GM19351 (cell line): ENCODE measurements at regions not wholly inside any gene's neighbourhood (a gene's known extent, or its start where the extent isn't known, plus 50 kb on each side); places are given as distances from the start of the nearest gene placed in this dataset.

ENCODE experiments used
- ATAC-seq: cut with Tn5 transposase; IDR thresholded peaks from one replicate; pipeline ENCODE4 v1.9.1; 2021; ENCODE audit warnings: mild to moderate bottlenecking, moderate library complexity; ENCODE audit not compliant: unreplicated experiment

GRCh38 chr5:66306105-66306843, 162.2 kb downstream of the SREK1 start:
- peak; percentile 63 for ATAC-seq

DNA sequence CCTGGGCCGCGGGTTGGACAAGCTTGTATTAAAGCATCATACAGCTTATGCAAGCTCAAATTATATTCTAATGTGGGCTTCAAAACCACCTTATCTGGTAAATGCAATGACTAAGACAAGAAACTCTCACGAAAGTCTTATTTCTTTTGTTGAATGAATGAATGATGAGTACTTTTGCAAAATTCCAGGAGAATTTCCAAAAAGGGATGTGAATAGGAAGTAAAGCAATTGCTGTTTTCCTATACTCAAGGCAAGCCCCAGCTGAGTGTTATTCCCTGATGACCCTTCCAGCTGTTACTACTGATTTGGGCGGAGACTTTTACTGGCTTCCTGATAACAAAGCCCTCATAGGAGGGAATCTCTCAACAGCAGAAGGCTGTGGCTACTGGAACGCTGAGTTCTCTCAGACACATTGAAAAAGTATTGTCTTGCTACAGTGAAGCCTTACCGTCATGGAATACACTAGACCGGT, 162.8 kb downstream of the SREK1 start:
- no peak for ATAC-seq

DNA sequence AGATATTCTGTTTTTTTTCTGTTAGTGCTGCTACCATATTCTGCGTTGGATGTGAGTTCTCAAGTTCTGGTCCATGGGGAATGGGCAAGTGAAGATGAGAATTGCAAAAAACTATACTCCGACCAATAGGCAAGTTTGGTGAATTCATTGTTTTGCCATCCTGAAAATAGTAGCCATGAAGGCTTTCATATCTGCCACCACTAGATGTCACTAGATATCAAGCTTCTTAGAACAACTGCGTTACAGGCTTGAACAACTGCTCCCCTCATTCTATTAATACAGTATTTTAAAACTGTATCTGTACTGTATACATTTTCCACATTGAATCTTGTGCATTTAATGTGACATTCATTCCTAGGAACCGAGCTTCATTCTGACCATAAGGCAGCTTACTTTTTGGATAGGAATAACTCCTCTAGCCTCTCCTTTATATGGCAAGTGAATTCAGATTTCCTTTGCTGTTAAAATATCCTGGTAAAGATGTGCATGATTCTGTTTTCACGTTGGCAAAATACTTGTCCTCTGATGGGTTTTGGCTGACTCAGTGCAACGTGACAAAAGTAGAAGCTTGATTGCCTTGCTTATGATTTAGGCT, 163.6 kb downstream of the SREK1 start:
- peak; percentile 63 for ATAC-seq

DNA sequence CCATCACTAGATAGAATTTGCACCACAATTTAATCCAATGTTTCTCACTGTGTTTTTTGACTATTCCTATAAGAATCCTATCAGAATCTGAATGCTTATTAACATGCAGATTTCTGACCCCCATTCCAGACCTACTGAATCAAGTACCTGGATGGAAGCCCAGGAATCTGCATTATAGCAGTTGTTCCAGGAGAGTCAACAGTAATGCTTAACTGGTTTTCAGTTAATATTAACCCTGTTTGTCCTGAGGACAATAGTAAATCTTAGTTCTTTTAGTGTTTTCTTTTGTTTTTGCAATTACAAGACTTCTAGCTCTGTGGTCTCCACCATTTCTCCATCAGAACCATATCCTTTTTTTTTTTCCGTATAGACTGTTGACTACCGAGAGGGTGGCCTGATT, 168.2 kb downstream of the SREK1 start:
- ATAC-seq: no peak

DNA sequence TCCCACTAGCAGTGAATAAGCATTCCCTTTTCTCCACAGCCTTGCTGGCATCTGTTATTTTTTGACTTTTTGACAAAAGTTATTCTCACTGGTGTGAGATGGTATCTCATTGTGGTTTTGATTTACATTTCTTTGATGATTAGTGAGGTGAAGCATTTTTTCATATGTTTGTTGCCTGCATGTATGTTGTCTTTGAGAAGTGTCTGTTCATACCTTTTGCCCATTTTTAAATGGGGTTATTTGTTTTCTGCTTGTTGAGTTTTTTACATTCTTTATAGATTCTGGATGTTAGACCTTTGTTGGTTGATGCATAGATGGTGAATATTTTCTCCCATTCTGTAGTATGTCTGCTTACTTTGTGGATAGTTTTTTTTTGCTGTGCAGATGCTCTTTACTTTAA, 171.7 kb downstream of the SREK1 start:
- no peak for ATAC-seq

GRCh38 chr5:66322786-66323528, 178.9 kb downstream of the SREK1 start:
- ATAC-seq: no peak

DNA sequence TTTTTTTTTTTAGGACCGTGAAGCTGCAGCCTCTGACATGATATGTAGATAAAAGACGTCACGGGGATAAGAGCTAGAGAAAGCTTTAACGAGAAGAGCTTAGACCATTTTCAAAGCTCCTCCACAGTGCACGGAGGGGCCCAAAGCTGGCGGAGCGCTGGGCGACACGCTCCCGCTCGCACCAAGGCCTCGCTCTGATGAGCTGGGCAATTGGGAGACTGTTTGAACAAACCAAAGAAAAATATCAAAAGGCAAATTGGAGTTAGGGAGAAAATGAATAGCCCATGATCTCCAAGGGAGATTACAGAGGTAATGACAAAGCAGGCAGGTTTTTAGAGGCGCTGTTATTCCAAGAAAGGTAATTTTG, 179.4 kb downstream of the SREK1 start:
- no peak for ATAC-seq

GRCh38 chr5:66324357-66324756, 180.3 kb downstream of the SREK1 start:
- ATAC-seq: no peak

DNA sequence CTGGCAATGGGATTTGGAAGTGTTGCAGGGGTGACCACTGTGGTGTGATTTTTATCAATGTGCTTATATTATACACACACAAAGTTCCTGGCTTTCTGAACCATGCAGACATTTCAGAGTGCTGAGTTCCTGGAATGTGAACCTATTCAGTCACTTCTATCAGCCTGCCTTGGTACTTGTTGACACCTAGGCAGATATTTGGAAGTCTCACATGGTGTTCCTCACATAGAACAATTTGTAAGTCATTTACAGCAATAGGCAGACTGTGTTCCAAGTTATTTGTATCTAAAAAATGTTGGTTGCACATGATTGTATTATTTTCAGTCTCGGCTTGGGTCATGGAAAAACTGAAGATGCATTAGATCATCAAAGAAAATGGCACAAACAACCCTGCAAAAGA, 182.2 kb downstream of the SREK1 start:
- no peak for ATAC-seq

- ATAC-seq: no peak
These were observed 182.9 kb downstream of the SREK1 start for GRCh38 chr5:66327008-66327407.

DNA sequence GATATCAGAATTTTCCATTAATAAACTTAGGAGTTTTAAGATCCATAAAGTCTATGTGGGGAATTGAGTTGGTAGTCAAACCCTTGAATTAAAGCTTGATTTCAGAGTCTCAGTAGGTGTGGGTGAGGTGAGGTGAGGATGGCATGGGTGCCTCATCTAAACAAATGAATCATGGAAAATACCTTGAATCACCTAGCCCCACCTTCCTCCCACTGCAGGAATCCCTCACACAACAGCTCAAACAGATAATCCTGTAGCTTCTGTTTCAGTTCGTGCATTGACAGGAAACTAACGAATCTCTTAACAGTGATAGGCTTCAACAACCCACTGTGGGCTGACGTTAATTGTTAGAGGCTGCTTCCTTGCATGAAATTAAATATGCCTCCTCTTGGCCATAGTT, 185.0 kb downstream of the SREK1 start:
- no peak for ATAC-seq

DNA sequence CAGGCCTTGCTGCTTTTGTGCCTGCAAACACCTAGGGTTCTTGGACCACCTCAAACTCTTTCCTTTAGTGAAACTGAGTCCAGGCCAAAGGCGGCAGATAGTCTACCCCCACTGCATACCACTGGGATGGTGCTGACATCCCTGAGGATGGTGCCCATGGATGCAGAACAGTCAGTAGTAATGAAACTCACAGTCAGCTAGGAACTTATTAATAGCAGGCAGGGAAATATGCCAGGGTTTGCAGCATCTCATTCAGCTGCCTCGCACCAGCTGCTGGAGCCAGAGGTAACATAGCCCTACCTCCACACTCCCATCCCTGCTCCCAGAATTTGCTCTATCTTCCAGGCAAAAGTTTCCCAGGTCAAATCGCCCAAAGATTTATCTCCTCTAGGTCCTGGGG, 189.1 kb downstream of the SREK1 start:
- ATAC-seq: no peak

DNA sequence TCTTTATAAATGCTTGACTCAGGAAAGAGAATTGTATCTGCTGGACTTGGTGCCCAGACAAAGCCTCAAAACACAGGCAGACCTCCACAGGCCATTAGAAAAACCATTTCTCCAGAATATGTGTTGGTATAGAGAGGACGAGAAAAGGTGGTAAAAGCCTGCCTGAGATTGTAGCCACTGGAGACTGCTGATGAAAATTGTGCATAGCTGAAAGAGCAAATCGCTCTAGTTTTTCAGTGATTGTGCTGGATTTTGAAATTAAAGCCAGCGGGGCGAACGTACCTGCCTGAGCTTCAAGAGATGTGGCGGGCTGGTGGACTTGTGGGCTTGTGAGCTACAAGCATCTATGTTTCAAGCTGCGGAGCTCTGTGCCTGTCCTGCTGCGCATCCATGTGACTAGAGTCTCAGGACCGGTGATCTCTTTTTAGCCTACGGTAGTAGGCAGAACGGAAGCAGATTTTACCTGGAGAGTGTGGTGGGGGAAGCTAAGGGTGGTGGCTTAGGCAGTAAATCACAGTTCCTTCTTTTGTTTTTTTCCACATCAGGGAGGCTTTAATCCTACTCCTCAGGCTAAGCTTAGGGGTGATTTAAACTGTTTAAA, 193.6 kb downstream of the SREK1 start:
- no peak for ATAC-seq

- no peak for ATAC-seq
These were observed 194.7 kb downstream of the SREK1 start for GRCh38 chr5:66338828-66339227.

DNA sequence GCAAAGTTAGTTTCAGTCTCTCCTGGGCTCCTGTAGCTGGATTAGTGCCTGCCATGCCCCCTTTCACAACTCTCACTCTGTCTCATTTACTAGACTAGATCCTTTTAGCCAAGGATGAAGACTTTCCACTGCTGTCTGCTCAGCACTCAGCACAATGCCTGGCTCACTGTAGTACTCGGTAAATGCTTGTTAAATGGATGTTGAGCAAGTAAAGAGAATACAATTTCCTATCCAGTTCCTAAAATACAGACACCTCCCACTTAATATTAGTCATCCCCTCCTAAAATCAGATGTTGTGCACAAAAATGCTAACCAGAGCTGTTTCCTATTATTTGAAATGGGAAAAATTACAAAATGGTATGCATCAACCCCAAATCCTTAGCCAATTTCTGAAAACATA, 195.8 kb downstream of the SREK1 start:
- no peak for ATAC-seq

- ATAC-seq: no peak
These were observed 196.7 kb downstream of the SREK1 start for GRCh38 chr5:66340786-66341185.

- no peak for ATAC-seq
These were observed 198.3 kb downstream of the SREK1 start for GRCh38 chr5:66342341-66342880.

DNA sequence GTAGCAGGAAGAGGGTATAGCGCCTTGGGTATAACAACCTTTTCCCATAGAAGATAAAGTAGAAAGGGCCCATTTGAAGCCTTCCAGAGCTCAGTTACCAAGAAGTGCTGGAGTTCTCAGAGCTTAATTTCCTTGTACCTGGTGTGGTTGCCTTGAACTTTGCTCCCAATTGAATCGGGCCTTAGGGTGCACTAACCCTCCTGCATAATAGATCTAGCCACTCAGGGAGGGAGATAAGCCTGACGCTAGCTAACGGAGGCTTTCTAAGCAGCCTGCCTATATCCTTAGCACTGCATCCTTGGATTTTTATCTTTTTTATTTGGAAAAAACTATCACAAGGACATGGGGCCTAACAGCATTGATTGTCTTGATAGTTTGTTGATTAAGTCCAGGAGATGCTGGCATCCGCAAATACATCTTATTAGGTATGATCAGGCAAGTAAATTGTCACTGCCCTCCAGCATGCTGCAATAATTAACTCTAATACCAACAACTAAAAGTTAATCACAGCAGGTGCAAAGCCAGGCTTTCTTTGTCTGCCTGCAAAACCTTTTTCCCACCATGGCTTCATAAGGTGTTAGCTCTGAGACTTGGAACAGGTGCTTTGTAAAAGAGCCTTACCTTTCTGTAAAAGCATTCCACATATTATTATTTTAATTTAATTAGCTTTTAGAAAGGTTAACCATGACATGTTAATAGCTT, 199.4 kb downstream of the SREK1 start:
- ATAC-seq: no peak

DNA sequence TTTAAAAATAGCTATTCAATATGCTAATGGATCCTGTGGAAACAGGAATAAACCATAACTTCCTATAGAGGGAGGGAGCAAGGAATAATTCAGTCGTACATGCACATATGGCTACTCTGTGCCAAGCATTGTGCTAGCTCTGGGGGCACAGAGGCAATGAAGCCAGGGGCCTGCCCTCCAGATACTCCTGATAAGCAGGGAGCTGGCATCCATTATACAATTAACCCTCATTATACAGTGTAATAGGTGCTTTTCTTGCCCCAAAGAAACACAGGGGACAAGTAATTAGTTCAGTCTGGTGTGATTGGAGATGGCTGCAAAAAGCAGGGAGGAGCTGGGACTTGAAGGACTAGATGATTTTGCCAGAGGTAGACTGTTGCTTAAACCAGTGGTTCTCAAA, 200.4 kb downstream of the SREK1 start:
- no peak for ATAC-seq

GRCh38 chr5:66345281-66345680, 201.2 kb downstream of the SREK1 start:
- ATAC-seq: no peak

DNA sequence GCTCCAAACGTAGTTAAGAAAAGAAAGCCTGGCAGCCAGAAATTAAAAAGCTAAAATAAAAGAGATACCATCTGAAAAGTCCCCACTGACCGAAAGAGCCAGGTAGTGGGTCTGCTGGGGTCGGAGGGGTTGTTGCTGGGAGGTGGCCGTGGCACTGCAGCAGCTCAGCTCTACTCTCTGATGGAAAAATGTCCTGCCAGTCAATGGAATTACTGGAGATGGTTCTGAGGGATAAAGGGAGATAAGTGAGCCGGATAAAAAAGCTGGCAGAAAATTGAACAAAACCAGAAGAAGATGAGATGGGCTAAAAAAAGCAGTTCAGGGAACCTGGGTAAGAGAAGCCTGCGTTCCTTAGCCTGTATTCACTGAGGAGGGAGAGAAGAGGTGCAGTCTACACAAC, 202.8 kb downstream of the SREK1 start:
- no peak for ATAC-seq
